GM18507 (cell line): ENCODE measurements at regions not wholly inside any gene's neighbourhood (a gene's known extent, or its start where the extent isn't known, plus 50 kb on each side); places are given as distances from the start of the nearest gene placed in this dataset.
"Not testable (repeated sequence)": the region's sequence is repeated elsewhere in the genome, so short reads cannot be mapped to it uniquely, and the experiment has no call there.

Source experiments
- DNase-seq: peaks from one replicate; pipeline ENCODE4 v3.0.0; 2011; ENCODE audit warnings: low read depth; ENCODE audit not compliant: insufficient read length; ENCODE audit errors: extremely low spot score
- FAIRE-seq: peaks from 2 replicates; lab custom pipeline; 2011; peaks lifted over from hg19 to GRCh38; lab: Jason Lieb, UNC

- not testable (repeated sequence) for FAIRE-seq, DNase-seq
These were observed 651.4 kb downstream of the PCDH11X start for GRCh38 chrX:92430574-92430973.

DNA sequence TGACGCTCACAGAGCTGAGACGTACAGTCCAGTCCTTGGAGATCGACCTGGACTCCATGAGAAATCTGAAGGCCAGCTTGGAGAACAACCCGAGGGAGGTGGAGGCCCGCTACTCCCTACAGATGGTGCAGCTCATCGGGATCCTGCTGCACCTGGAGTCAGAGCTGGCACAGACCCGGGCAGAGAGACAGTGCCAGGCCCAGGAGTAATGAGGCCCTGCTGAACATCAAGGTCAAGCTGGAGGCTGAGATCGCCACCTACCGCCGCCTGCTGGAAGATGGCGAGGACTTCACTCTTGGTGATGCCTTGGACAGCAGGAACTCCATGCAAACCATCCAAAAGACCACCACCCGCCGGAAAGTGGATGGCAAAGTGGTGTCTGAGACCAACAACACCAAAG lies 681.4 kb downstream of the PCDH11X start:
- FAIRE-seq, DNase-seq: not testable (repeated sequence)

DNA sequence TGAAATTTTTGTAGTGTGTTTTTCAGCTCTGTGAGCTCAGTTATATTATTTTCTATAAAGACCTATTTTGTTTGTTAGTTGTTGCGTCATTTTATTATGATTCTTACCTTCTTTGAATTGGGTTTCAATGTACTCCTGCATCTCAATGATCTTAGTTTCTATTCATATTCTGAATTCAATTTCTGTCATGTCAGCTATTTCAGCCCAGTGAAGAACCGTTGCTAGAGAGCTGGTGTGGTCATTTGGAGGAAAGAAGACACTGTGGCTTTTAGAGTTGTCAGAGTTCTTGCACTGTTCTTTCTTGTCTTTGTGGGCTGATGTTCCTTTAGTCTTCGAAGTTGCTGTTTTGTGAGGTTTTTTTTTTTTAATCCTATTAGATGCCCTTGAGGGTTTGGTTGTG lies 701.0 kb downstream of the PCDH11X start:
- FAIRE-seq, DNase-seq: not testable (repeated sequence)

- not testable (repeated sequence) for DNase-seq, FAIRE-seq
These were observed 706.3 kb downstream of the PCDH11X start for GRCh38 chrX:92485487-92485886.

DNA sequence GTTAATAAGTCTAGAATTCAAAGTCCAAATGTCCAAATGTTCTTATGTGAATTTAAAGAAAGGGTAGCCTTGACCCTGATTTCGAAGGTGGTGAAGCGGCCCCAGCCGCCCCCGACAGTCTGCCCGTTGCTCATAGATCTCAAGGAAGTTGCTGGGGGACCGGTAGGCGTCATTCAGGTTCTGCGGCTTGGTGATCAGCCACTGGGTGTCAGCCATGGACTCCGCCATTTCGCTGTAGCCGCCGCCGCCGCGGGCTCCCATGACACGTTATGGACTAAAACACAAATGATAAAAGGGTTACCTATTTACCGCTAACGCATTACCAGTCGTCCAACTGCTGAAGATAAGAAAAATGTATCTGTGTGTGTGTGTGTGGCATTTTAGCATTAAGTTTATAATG lies 736.1 kb downstream of the PCDH11X start:
- DNase-seq, FAIRE-seq: not testable (repeated sequence)

DNA sequence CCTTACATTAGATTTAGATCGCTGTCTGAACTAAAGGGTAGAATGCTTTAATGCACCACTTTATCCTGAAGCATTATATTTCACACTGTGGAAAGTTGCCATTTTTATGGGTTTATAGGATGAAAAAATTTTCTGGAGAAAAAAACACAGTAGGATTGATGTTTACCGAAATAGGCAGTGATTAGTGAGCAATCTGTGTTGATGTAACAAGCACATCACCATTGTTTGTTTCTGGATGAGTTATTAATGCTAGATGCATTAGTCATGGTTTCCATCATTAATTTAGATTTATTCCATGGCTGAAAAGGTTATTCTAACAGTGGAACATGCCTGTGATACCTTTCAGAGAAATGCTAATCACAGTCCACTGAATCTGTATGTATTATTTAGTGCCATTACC lies 749.8 kb downstream of the PCDH11X start:
- not testable (repeated sequence) for FAIRE-seq, DNase-seq

DNA sequence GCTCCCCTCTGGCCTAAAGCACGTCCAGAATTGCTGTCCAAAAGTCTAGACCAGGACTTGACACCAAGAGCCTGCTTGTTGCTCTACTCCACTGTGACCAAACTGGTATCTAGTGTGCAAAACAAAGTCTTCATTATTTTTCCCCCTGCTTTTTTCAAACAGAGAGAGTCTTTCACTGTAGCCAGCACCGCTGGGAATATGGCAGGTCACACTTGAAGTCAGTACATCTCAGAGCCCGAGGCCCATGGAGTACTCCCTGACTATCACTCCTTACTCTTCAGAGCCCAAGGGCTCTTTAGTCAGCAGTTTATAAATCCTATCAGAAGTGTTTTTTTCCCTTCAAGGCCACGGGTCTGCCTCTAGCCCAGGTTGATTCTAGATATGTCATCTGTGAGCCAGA lies 761.3 kb downstream of the PCDH11X start:
- not testable (repeated sequence) for FAIRE-seq, DNase-seq

DNA sequence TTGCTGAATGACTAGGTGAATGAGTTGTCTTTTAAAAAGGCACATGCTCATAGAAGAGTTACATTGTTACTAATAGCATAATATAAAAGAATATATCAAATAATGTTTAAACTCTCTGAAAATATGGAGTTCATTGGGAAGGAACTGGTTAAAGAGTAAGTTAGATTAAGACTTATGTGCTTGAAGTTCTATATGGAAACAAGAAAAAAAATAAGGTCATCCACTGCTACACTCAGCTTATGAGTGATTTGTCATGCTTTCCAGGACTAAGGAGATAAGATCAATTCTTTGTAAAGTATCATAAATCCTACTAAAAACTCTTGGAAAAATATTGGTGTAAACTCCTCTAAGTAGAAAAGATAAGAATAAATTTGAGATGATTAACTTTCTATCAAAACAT lies 779.1 kb downstream of the PCDH11X start:
- FAIRE-seq, DNase-seq: not testable (repeated sequence)

GRCh38 chrX:92558796-92559195 lies 779.6 kb downstream of the PCDH11X start:
- not testable (repeated sequence) for DNase-seq, FAIRE-seq

- peak; percentile 5 for FAIRE-seq
- not testable (repeated sequence) for DNase-seq
These were observed 780.9 kb downstream of the PCDH11X start for GRCh38 chrX:92560083-92560482.

- not testable (repeated sequence) for DNase-seq, FAIRE-seq
These were observed 791.0 kb downstream of the PCDH11X start for GRCh38 chrX:92570217-92570616.

DNA sequence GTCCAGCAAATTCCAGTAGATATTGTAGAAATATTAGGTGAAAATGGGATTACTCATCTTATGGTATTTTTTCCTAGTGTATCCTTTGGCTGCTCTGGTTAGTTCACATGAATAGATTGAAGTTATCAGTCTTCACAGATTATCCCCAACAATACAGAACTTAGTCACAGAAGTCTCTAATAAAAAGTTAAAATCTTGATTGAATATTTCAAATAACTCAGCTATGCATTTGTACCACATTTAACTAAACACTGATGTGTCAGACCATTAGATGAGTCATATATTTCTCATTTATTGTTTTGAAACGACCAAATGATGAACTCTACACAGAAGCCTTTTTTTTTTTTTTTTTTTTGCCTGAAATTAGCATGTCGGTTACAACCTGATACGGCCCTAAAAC lies 807.5 kb downstream of the PCDH11X start:
- DNase-seq, FAIRE-seq: not testable (repeated sequence)

DNA sequence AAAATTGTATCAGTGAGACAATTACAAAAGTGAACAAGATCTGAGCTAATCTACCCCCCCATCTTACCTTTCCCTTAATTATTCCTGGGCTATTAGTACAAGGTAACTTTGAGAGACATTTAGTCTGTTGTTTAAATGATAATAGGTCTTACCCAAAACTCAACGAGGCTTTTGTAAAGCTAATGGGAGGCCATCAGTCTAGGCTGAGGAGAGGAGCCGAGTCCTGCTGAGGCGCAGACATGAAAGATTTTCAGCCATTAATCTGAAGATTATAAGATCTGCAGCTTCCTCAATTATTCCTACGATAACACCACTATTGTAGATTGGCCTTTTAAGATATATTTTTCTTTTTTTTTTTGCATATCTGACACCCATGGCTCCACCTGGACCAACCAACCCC lies 810.5 kb downstream of the PCDH11X start:
- DNase-seq, FAIRE-seq: not testable (repeated sequence)

DNA sequence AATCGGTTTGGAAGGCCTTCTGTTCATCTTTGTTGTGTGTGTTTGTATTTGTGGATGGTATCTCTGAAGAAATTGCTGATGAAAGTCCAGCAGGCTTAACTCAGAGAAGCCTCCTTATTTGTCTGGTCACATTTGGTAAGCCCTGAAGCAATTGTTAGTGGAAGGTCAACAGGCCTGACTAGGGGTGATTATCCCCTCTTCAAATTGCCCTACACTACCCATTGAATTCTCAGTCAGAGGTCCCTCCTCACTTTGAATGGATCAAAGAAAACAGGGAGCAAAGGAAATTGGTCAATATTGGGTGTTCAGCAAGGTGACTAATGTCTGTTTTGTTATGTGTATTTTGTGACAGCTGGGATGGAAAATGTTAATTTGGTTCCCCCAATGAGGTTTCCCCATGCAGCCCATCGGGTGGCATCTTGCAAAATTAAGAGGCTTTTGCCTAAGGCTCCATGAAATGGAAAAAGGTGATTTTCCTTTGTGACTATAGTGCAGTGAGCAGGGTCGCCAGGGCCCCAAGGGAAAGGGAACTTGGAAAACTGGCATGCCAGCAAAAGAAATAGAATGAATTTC lies 811.6 kb downstream of the PCDH11X start:
- DNase-seq: not testable (repeated sequence)

GRCh38 chrX:92611517-92611916 lies 832.3 kb downstream of the PCDH11X start:
- FAIRE-seq, DNase-seq: not testable (repeated sequence)

More for the DNA sequence above, 811.6 kb downstream of the PCDH11X start:
- not testable (repeated sequence) for FAIRE-seq

- DNase-seq, FAIRE-seq: not testable (repeated sequence)
These were observed 847.5 kb downstream of the PCDH11X start for GRCh38 chrX:92626699-92627098.

DNA sequence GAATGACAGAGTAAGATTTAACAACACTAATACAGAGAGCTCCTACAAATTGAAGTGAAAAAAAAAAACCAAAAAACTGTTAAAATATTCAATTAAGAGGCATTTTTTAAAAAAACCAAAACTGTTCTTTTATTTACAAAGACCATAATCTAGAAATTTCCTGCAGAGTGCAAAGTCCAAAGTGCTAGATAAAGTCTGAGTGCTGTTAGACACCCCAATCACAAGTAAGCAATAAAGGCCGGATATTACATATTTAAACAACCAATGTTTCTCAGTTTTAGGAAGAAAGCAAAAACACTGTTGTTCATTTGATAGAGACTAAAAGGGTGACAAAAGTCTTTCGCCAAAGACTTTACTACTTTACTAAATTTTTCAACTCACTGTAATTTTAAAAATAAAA lies 878.4 kb downstream of the PCDH11X start:
- FAIRE-seq, DNase-seq: not testable (repeated sequence)

DNA sequence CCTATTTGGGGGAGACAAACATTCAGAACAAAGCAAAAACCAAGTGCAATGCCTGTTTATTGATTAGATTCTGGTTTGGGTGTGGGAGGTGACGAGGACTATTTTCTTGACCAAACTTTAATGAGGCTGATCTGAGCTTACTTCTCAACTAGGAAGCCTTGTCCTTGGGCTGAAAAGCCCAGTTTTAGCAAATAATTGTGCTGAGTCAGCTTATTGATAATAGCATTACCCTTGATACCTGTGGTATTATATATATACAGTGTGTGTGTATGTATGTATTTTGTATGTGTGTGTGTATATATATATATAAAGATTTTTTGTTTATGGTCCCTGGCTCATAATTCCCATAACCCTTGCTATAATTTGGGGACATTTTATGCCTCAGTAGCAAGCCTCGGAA lies 880.6 kb downstream of the PCDH11X start:
- not testable (repeated sequence) for FAIRE-seq, DNase-seq

DNA sequence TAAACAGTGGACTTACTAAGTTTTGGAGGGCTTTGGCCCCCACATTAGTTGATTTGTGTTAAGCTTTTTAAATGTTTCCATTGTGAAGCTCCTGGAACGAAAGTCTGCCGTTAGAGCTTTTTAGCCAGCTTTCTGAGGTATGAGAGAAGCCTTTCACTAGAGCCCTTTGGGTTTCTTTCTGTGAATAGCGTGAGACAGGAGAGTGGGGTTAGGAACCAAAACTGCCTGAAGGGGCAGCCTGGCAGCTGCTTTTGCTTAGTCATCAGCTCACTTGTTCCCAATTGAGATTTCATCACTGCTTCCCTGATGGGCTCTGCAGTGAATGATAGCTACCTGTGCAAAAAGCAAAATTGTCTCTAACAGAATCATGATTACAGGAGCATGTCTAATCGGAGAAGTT lies 913.6 kb downstream of the PCDH11X start:
- not testable (repeated sequence) for DNase-seq, FAIRE-seq

GRCh38 chrX:92699388-92700092 lies 920.4 kb downstream of the PCDH11X start:
- not testable (repeated sequence) for FAIRE-seq

DNA sequence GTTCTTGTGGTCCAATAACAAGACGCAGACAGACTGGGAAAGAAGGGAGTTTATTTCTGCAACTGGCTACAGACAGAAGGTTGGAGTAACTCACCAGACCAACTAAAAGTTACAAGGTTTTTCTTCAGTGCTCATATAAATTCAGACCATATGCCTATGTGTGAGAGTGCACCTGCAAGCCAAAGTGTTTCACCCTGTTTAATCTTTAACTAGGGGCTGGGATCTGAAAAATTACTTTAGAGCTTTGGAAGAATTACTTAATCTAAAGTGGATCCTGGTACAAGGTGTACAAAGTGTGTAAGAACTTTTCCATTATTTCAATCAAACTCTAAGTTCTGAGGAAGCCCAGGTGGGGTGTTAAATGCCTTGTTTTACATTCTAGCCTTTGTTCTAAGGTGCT lies 930.6 kb downstream of the PCDH11X start:
- FAIRE-seq, DNase-seq: not testable (repeated sequence)

More at GRCh38 chrX:92699388-92700092, 920.4 kb downstream of the PCDH11X start:
- not testable (repeated sequence) for DNase-seq
